ENCODE measurements at regions not wholly inside any gene's neighbourhood (a gene's known extent, or its start where the extent isn't known, plus 50 kb on each side); places are given as distances from the start of the nearest gene placed in this dataset.

GRCh38 chr18:60134806-60135205 lies 235.0 kb downstream of the PMAIP1 start:
- DNase-seq: no peak

- no peak for DNase-seq
Measured at GRCh38 chr18:60130284-60130683, 230.5 kb downstream of the PMAIP1 start.

- DNase-seq: no peak
Measured at GRCh38 chr18:60123031-60123430, 223.2 kb downstream of the PMAIP1 start.

- DNase-seq: no peak
Measured at GRCh38 chr18:60122339-60122738, 222.5 kb downstream of the PMAIP1 start.

- DNase-seq: no peak
Measured at GRCh38 chr18:60120231-60120750, 220.5 kb downstream of the PMAIP1 start.

GRCh38 chr18:60117321-60117720 lies 217.5 kb downstream of the PMAIP1 start:
- no peak for DNase-seq

- no peak for DNase-seq
Measured at GRCh38 chr18:60113396-60113795, 213.6 kb downstream of the PMAIP1 start.

GRCh38 chr18:60112369-60112768 lies 212.6 kb downstream of the PMAIP1 start:
- DNase-seq: no peak

- no peak for DNase-seq
Measured at GRCh38 chr18:60111525-60111924, 211.7 kb downstream of the PMAIP1 start.

GRCh38 chr18:60110836-60111235 lies 211.0 kb downstream of the PMAIP1 start:
- no peak for DNase-seq

- no peak for DNase-seq
Measured at GRCh38 chr18:60100778-60101177, 201.0 kb downstream of the PMAIP1 start.

GRCh38 chr18:60099709-60100108 lies 199.9 kb downstream of the PMAIP1 start:
- DNase-seq: no peak

GRCh38 chr18:60096428-60096827 lies 196.6 kb downstream of the PMAIP1 start:
- DNase-seq: no peak

GRCh38 chr18:60092073-60092472 lies 192.3 kb downstream of the PMAIP1 start:
- DNase-seq: no peak

GRCh38 chr18:60090170-60090569 lies 190.4 kb downstream of the PMAIP1 start:
- DNase-seq: no peak

- no peak for DNase-seq
Measured at GRCh38 chr18:60082790-60083189, 183.0 kb downstream of the PMAIP1 start.

GRCh38 chr18:60082282-60082681 lies 182.5 kb downstream of the PMAIP1 start:
- no peak for DNase-seq

- DNase-seq: no peak
Measured at GRCh38 chr18:60075477-60075876, 175.7 kb downstream of the PMAIP1 start.

- no peak for DNase-seq
Measured at GRCh38 chr18:60070631-60071030, 170.8 kb downstream of the PMAIP1 start.

- no peak for DNase-seq
Measured at GRCh38 chr18:60069145-60069544, 169.3 kb downstream of the PMAIP1 start.

- DNase-seq: no peak
Measured at GRCh38 chr18:60067426-60068210, 167.8 kb downstream of the PMAIP1 start.

GRCh38 chr18:60066219-60066975 lies 166.6 kb downstream of the PMAIP1 start:
- no peak for DNase-seq

- no peak for DNase-seq
Measured at GRCh38 chr18:60064271-60064670, 164.5 kb downstream of the PMAIP1 start.

Data from muscle of arm (tissue), 1 donor.